Inflammatory macrophage (primary cell): ENCODE measurements at regions not wholly inside any gene's neighbourhood (a gene's known extent, or its start where the extent isn't known, plus 50 kb on each side); places are given as distances from the start of the nearest gene placed in this dataset.

Experiments
- DNase-seq, 2 donors: peaks; one replicate each; pipeline ENCODE4 v3.0.0-alpha.2; 2020 to 2022

- DNase-seq: no peak
Observed at GRCh38 chr9:91025856-91026255, 224.2 kb downstream of the SYK start.

GRCh38 chr9:91026266-91026665 lies 224.6 kb downstream of the SYK start:
- DNase-seq: no peak

GRCh38 chr9:91027005-91027404 lies 225.4 kb downstream of the SYK start:
- no peak for DNase-seq

- DNase-seq: no peak
Observed at GRCh38 chr9:91028166-91028827, 226.7 kb downstream of the SYK start.

- DNase-seq: no peak
Observed at GRCh38 chr9:91029650-91030361, 228.2 kb downstream of the SYK start.

GRCh38 chr9:91032121-91032531 lies 230.5 kb downstream of the SYK start:
- no peak for DNase-seq

- DNase-seq: no peak
Observed at GRCh38 chr9:91033270-91033669, 231.7 kb downstream of the SYK start.

GRCh38 chr9:91033797-91034196 lies 232.2 kb downstream of the SYK start:
- DNase-seq: peak; percentile 46 to 49

GRCh38 chr9:91034521-91034920 lies 232.9 kb downstream of the SYK start:
- no peak for DNase-seq

- peak in 1 of 2 donors; percentile 23 for DNase-seq
Observed at GRCh38 chr9:91034976-91035824, 233.6 kb downstream of the SYK start.

- no peak for DNase-seq
Observed at GRCh38 chr9:91035825-91036208, 234.2 kb downstream of the SYK start.

GRCh38 chr9:91036356-91036755 lies 234.7 kb downstream of the SYK start:
- no peak for DNase-seq

- DNase-seq: peak; percentile 63 to 76
Observed at GRCh38 chr9:91036826-91037510, 235.3 kb downstream of the SYK start.

- DNase-seq: peak; percentile 70 to 80
Observed at GRCh38 chr9:91037511-91038482, 236.2 kb downstream of the SYK start.

- DNase-seq: no peak
Observed at GRCh38 chr9:91038483-91039124, 237.0 kb downstream of the SYK start.

- DNase-seq: no peak
Observed at GRCh38 chr9:91039125-91039834, 237.7 kb downstream of the SYK start.

- no peak for DNase-seq
Observed at GRCh38 chr9:91039835-91040140, 238.2 kb downstream of the SYK start.

- no peak for DNase-seq
Observed at GRCh38 chr9:91040371-91041215, 239.0 kb downstream of the SYK start.

- no peak for DNase-seq
Observed at GRCh38 chr9:91042024-91042423, 240.4 kb downstream of the SYK start.

- DNase-seq: no peak
Observed at GRCh38 chr9:91042541-91042940, 240.9 kb downstream of the SYK start.
